Embryonic facial prominence (tissue), 1 donor: ENCODE measurements at regions not wholly inside any gene's neighbourhood (a gene's known extent, or its start where the extent isn't known, plus 50 kb on each side); places are given as distances from the start of the nearest gene placed in this dataset.

ENCODE experiments used
- DNase-seq: peaks from one replicate; pipeline ENCODE4 v3.0.0-alpha.2; 2016; ENCODE audit errors: extremely low spot score

- no peak for DNase-seq
These were observed 1331.8 kb upstream of the ZEB2 start for GRCh38 chr2:145851730-145852129.

DNA sequence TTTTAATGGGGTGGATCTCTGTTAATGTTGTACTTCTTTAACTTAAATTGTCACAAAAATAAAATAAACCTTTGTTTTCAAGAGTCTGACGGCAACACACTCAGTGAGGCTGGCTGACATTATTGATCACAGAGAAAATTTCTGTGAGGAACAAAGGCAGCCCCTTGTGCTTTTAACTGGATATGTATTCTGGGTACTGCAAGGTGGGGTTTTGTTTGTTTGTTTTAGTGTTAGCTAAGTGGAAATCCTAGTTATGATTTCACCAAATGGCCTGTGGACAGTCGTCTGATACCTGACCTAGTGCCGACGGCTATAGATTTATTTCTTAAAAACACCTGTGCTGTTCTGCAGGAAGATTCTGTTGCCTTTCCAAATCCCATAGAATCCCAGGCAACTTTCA is 1329.5 kb upstream of the ZEB2 start:
- no peak for DNase-seq

GRCh38 chr2:145846982-145847381 is 1327.1 kb upstream of the ZEB2 start:
- DNase-seq: no peak

DNA sequence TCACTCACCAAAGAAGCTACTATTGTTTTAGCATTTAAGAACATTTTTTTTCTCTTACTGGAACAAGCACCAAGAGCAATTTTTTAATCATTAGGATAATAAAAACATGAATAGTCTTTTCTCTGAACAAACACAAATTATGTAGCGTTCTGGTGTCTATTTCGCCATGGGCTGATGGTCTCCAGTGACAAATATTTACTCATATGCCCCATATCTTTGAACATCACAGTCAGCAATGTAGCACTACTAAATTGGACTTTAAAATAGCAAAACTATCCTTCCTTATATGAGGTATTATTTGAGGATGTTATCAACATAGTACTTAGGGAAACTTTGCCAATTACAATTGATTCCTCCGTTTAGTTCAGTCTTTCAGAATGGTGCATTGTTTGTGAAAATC is 1326.0 kb upstream of the ZEB2 start:
- no peak for DNase-seq

- no peak for DNase-seq
These were observed 1325.4 kb upstream of the ZEB2 start for GRCh38 chr2:145845207-145845894.

- DNase-seq: no peak
These were observed 1322.1 kb upstream of the ZEB2 start for GRCh38 chr2:145841973-145842372.

DNA sequence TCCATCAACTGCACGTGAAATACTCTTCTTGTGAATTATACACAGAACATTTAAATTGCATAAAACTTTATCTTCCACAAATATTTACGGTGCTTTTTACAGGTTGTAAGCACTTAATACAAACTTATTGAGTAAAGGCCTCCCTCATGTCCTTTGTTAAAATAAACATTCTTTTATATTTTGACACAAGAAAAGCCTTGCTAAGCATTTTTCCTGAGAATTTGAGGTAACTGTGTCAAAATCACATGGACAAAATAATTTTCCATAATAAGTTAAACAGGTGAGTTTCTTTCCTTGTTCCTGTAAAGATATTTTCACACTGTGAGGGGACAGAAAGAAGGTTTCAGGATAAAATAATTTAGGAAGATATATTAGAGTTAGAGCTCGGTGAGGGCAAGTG is 1317.1 kb upstream of the ZEB2 start:
- DNase-seq: no peak

GRCh38 chr2:145835665-145836064 is 1315.7 kb upstream of the ZEB2 start:
- no peak for DNase-seq

DNA sequence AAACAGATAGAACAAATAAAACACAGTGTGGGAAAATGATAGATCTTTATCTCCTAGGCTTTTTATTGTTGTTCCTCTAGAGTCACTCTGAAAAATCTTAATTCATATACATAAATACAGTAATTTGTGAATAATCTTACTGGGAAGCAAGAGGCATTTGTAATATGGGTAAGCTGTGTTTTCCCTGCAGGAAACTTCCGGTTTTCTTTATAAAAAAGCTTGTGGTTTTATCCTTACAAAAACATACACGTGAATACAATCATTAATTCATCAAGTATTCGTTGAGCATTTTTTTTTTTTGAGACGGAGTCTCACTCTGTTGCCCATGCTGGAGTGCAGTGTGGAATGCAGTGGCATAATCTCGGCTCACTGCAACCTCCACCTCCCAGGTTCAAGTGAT is 1312.8 kb upstream of the ZEB2 start:
- DNase-seq: no peak

DNA sequence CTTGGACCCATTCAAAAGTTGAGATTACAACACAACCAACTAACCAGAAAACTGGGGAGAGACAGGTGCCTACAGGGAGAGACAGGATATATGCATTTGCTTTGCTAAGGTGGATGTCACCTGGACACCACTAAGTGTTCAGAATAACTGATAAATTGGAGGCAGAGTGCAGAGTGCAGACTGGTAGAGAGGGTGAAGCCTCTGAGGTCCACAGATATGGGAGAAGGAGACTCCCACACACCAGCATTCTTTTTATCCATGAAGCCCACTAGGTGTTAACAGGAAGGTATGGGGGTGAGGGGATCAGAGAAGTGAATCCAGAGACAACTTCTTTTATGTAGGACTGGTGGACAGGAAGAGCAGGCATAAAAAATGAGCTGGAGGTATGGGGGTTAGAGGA is 1310.0 kb upstream of the ZEB2 start:
- no peak for DNase-seq

DNA sequence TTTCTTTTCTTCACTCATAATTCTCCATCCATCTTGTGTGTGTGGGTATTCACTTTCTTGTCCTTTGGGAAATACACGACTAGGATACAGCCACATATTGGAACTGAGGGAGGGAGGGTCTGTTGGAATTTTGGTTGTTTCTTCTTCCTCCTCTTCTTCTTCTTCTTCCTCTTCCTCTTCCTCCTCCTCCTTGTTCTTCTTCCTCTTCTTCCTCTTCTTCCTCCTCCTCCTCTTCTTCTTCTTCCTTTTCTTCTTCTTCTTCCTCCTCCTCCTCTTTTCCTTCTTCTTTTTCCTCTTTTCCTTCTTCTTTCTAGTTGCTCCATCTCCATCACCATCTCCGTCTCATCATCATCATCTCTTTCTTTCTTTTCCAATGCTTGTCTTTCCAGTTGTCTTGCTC is 1307.3 kb upstream of the ZEB2 start:
- no peak for DNase-seq

- no peak for DNase-seq
These were observed 1304.5 kb upstream of the ZEB2 start for GRCh38 chr2:145824384-145824783.

- DNase-seq: no peak
These were observed 1303.1 kb upstream of the ZEB2 start for GRCh38 chr2:145822892-145823534.

GRCh38 chr2:145820651-145821050 is 1300.7 kb upstream of the ZEB2 start:
- no peak for DNase-seq

GRCh38 chr2:145818890-145819504 is 1299.1 kb upstream of the ZEB2 start:
- no peak for DNase-seq

- DNase-seq: no peak
These were observed 1296.0 kb upstream of the ZEB2 start for GRCh38 chr2:145815933-145816332.

DNA sequence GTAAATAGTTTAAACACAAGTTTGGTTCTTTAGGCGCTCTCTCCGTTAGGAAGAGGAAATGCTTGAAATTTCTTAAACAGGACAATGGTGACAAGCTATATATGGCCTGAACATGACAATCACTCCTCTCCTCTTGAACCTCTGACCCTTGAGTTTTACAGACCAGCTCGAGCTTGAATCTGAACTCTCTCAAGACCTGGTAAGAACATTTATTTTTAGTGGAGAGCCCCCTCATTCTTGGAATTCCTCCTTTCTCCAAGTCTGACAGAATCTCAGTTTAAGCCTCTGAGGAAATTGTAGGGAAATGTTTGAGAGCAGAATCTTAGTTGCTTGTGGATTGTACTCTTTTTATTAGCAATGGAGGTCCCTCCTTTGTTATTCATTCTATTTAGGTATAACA is 1293.6 kb upstream of the ZEB2 start:
- no peak for DNase-seq

GRCh38 chr2:145812165-145812554 is 1292.2 kb upstream of the ZEB2 start:
- DNase-seq: no peak

GRCh38 chr2:145811276-145812164 is 1291.6 kb upstream of the ZEB2 start:
- DNase-seq: no peak

- no peak for DNase-seq
These were observed 1288.0 kb upstream of the ZEB2 start for GRCh38 chr2:145807968-145808367.

DNA sequence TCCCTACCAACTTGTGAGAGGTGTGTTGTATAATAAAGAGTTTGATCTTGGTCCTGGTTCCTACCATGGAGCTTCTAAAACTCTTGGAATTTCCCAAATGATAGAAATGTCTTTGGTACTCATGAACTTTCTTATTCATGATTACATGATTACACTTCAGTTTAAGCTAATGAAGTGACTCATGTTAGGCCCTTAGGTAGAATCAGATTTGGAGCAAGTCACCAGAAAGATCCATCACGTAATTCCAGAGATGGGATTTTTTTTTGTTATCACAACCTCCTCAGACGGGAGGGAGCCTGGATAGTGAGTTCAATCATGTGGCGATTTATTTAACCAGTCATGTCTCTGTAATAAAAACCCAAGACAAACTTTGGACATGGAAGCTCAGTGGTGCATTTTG is 1287.6 kb upstream of the ZEB2 start:
- no peak for DNase-seq

DNA sequence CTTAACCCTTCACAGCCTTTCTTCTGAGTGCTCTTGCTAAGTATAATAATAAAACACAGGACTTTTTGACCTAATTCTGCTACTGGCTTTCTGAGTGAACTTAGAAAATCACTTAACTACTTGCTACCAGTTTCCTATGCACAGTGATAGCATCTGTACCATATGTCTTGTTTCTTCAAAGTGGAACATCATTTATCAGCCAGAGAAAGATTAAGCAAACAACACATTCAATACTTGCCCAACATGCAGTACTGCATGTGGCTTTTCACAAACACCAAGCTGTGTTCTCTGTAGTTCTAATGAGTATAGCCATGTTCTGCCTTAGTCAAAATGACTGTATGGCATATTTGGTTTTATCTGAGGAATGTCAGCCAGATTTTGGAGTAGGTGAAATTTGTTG is 1286.6 kb upstream of the ZEB2 start:
- DNase-seq: no peak
